ENCODE measurements at regions not wholly inside any gene's neighbourhood (a gene's known extent, or its start where the extent isn't known, plus 50 kb on each side); places are given as distances from the start of the nearest gene placed in this dataset.

DNA sequence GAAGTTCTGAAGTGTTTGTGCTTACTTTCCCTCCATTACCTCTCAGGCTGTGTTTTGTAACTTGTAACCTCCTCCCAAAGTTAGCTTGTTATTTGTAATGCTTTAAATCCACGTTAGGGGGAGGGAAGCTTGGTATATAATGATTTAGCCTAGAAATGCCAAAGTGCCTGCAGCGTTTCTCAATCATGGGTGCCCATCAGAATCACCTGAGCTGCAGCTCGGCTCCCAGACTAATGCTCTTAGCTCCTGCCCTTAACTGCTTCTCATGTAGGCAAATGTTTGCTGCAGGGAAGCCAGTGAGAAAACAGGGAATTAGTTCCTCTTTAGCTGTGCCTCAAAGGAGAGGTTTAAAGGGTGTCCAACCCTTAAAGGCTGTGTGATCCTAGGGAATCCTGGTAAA lies 219.2 kb upstream of the NAALADL2 start:
- Histone ChIP-seq H3K9me3 (ENCODE audit: insufficient read depth, low read length) (no peaks in the 10 kb centered on the region), H3K9ac (ENCODE audit: insufficient read length, low read depth) (no peak overlapping the region), H3K27me3 (ENCODE audit: insufficient read depth, insufficient read length) (no peaks in the 10 kb centered on the region), H3K36me3 (ENCODE audit: insufficient read depth, insufficient read length, low read length) (no peaks in the 10 kb centered on the region), H3K4me3 (ENCODE audit: insufficient read length, low read depth) (no peak overlapping the region), H3K4me1 (ENCODE audit: insufficient read depth, insufficient read length) (no peaks in the 10 kb centered on the region)
- TF ChIP-seq ZNF274 (IDR thresholded peaks at IDR 0.05; ENCODE audit: low read depth, low read length) (no peak), YY1 (IDR thresholded peaks at IDR 0.05; ENCODE audit: insufficient read depth, insufficient read length) (no peak), SUZ12 (IDR thresholded peaks at IDR 0.05; ENCODE audit: extremely low read depth, insufficient read depth, insufficient read length) (no peak)
- DNase-seq (ENCODE audit: low read depth, low spot score), result no peak

DNA sequence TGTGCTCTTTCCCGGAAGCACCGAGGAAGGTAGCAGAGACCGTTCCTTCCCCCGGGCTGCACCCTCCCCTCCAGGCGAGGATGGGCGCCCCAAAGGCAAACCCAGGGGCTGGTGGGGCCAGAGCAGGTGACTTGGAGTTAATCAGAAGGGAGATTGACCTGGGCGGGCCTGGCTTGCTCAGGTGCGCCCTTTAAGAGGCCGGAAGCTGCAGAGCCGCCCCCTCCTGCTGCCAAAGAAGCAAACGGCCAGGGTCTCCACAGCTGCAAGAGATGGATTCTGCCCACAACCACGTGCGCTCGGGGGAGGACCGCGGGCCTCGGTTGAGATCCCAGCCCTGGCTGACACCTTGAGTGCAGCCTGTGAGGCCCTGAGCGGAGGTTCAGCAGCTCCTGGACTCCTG lies 218.2 kb upstream of the NAALADL2 start:
- no peak overlapping the region for H3K4me3 ChIP-seq (ENCODE audit: insufficient read length, low read depth)
- TF ChIP-seq YY1 (IDR thresholded peaks at IDR 0.05; ENCODE audit: insufficient read depth, insufficient read length) (no peak), SUZ12 (IDR thresholded peaks at IDR 0.05; ENCODE audit: extremely low read depth, insufficient read depth, insufficient read length) (no peak), ZNF274 (IDR thresholded peaks at IDR 0.05; ENCODE audit: low read depth, low read length) (no peak)
- H3K9me3 ChIP-seq (ENCODE audit: insufficient read depth, low read length), result no peaks in the 10 kb centered on the region
- H3K27me3 ChIP-seq (ENCODE audit: insufficient read depth, insufficient read length), result no peaks in the 10 kb centered on the region
- no peaks in the 10 kb centered on the region for H3K36me3 ChIP-seq (ENCODE audit: insufficient read depth, insufficient read length, low read length)
- no peaks in the 10 kb centered on the region for H3K4me1 ChIP-seq (ENCODE audit: insufficient read depth, insufficient read length)
- DNase-seq (ENCODE audit: low read depth, low spot score), result no peak
- no peak overlapping the region for H3K9ac ChIP-seq (ENCODE audit: insufficient read length, low read depth)

DNA sequence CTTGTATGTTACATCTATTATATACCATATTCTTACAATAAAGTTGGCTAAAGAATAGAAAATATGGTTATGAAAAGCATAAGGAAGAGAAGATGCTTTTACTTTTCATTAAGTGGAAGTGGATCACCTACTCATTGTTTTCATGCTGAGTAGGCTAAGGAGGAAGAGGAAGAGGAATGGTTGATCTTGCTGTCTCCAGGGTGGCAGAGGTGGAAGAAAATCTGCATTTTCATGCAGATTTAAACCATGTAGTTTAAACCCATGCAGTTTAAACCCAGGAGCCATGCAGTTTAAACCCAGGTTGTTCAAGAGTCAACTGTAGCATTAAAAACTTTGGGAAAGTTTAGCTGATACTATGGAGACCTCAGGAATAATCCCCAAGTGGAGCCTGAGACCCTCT lies 214.8 kb upstream of the NAALADL2 start:
- Histone ChIP-seq H3K27me3 (ENCODE audit: insufficient read depth, insufficient read length) (no peaks in the 10 kb centered on the region), H3K9me3 (ENCODE audit: insufficient read depth, low read length) (no peaks in the 10 kb centered on the region), H3K36me3 (ENCODE audit: insufficient read depth, insufficient read length, low read length) (no peaks in the 10 kb centered on the region), H3K9ac (ENCODE audit: insufficient read length, low read depth) (no peak overlapping the region), H3K4me1 (ENCODE audit: insufficient read depth, insufficient read length) (no peaks in the 10 kb centered on the region), H3K4me3 (ENCODE audit: insufficient read length, low read depth) (no peak overlapping the region)
- no peak for DNase-seq (ENCODE audit: low read depth, low spot score)
- no peak for TF ChIP-seq SUZ12 (IDR thresholded peaks at IDR 0.05; ENCODE audit: extremely low read depth, insufficient read depth, insufficient read length)
- no peak for TF ChIP-seq ZNF274 (IDR thresholded peaks at IDR 0.05; ENCODE audit: low read depth, low read length)
- no peak for TF ChIP-seq YY1 (IDR thresholded peaks at IDR 0.05; ENCODE audit: insufficient read depth, insufficient read length)

DNA sequence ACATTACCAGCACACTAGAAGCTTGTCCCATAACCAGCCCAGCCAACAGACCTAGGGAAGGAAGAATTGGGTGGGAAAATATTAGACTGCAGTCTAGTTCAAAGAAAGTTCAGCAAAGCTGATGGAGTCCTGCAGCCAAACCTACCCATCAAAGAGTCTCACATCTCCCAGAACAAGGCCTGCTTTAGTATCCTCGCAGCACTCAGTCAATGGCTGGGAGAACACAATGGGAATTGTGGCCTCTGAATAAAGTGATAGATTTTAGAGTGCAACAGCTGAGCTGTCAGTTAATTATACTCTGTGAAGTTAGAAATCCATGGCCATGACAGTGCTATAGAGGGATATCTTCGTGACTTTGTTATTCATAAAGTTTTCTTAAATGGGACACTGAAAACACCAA lies 207.2 kb upstream of the NAALADL2 start:
- Histone ChIP-seq H3K36me3 (ENCODE audit: insufficient read depth, insufficient read length, low read length) (no peaks in the 10 kb centered on the region), H3K27me3 (ENCODE audit: insufficient read depth, insufficient read length) (no peaks in the 10 kb centered on the region), H3K9ac (ENCODE audit: insufficient read length, low read depth) (no peak overlapping the region), H3K4me1 (ENCODE audit: insufficient read depth, insufficient read length) (no peaks in the 10 kb centered on the region), H3K4me3 (ENCODE audit: insufficient read length, low read depth) (no peak overlapping the region), H3K9me3 (ENCODE audit: insufficient read depth, low read length) (no peaks in the 10 kb centered on the region)
- no peak for DNase-seq (ENCODE audit: low read depth, low spot score)
- TF ChIP-seq YY1 (IDR thresholded peaks at IDR 0.05; ENCODE audit: insufficient read depth, insufficient read length), result no peak
- no peak for TF ChIP-seq SUZ12 (IDR thresholded peaks at IDR 0.05; ENCODE audit: extremely low read depth, insufficient read depth, insufficient read length)
- TF ChIP-seq ZNF274 (IDR thresholded peaks at IDR 0.05; ENCODE audit: low read depth, low read length), result no peak

DNA sequence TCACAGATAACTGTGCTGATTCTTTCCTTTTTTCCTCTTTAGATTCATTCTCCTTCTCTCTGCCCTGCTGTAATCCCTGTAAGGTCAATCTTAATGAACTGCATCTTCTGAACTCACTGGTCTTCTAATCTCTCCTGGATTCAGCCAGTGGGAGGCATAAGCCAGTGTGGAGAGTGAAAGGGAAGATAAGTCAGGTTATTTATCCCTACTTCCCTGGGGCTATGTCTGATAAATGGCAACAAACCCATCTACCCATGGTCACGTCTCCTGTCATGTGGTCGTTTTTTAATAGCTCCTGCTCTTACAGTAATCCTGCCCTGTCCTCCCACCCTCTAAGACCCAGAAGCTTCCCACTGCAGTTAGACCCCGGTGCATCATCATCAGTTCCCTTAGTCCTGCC lies 199.6 kb upstream of the NAALADL2 start:
- no peaks in the 10 kb centered on the region for H3K9me3 ChIP-seq (ENCODE audit: insufficient read depth, low read length)
- H3K4me3 ChIP-seq (ENCODE audit: insufficient read length, low read depth), result no peak overlapping the region
- TF ChIP-seq SUZ12 (IDR thresholded peaks at IDR 0.05; ENCODE audit: extremely low read depth, insufficient read depth, insufficient read length), result no peak
- TF ChIP-seq YY1 (IDR thresholded peaks at IDR 0.05; ENCODE audit: insufficient read depth, insufficient read length), result no peak
- TF ChIP-seq ZNF274 (IDR thresholded peaks at IDR 0.05; ENCODE audit: low read depth, low read length), result no peak
- H3K9ac ChIP-seq (ENCODE audit: insufficient read length, low read depth), result no peak overlapping the region
- H3K36me3 ChIP-seq (ENCODE audit: insufficient read depth, insufficient read length, low read length), result no peaks in the 10 kb centered on the region
- H3K27me3 ChIP-seq (ENCODE audit: insufficient read depth, insufficient read length), result no peaks in the 10 kb centered on the region
- no peak for DNase-seq (ENCODE audit: low read depth, low spot score)
- no peaks in the 10 kb centered on the region for H3K4me1 ChIP-seq (ENCODE audit: insufficient read depth, insufficient read length)

DNA sequence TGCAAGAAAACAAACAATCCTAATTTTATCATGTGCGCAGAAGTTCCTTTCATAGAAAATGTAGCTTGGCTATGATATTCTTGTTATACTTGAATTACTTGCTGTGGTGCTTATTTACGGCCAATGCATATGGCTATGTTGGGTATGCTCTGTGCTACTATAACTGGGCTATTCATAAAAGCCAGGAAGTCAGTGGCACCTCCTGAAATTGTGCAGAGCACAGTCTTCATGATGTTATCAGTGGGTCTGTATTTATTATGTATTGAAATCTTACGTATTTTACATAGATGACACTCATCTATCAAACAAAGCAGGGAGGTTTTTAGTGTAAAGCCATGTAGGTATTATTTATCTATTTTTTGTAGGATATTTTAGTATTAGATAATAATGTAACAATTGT lies 196.5 kb upstream of the NAALADL2 start:
- TF ChIP-seq ZNF274 (IDR thresholded peaks at IDR 0.05; ENCODE audit: low read depth, low read length) (no peak), YY1 (IDR thresholded peaks at IDR 0.05; ENCODE audit: insufficient read depth, insufficient read length) (no peak), SUZ12 (IDR thresholded peaks at IDR 0.05; ENCODE audit: extremely low read depth, insufficient read depth, insufficient read length) (no peak)
- Histone ChIP-seq H3K36me3 (ENCODE audit: insufficient read depth, insufficient read length, low read length) (no peaks in the 10 kb centered on the region), H3K4me1 (ENCODE audit: insufficient read depth, insufficient read length) (no peaks in the 10 kb centered on the region), H3K27me3 (ENCODE audit: insufficient read depth, insufficient read length) (no peaks in the 10 kb centered on the region), H3K9me3 (ENCODE audit: insufficient read depth, low read length) (no peaks in the 10 kb centered on the region), H3K4me3 (ENCODE audit: insufficient read length, low read depth) (no peak overlapping the region), H3K9ac (ENCODE audit: insufficient read length, low read depth) (no peak overlapping the region)
- no peak for DNase-seq (ENCODE audit: low read depth, low spot score)

DNA sequence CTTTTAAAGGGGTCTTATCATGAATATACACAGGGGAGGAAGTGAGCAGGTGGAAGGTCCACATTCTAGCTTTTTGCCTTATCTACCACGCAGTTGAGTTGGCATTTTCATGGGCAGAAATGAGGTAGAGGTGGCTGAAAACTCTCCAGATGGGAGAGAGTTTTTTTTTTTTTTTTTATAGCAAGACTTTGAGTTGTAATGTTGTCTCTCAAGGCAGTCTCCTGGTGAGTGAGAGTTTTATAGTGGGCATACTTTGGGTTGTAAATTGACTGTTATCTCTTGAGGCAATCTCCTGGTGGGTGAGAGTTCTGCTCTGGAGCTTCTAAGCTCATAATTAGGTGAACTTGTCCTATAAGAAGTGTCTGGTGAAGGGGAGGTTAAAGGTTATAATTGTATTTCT lies 191.7 kb upstream of the NAALADL2 start:
- no peak for TF ChIP-seq SUZ12 (IDR thresholded peaks at IDR 0.05; ENCODE audit: extremely low read depth, insufficient read depth, insufficient read length)
- TF ChIP-seq YY1 (IDR thresholded peaks at IDR 0.05; ENCODE audit: insufficient read depth, insufficient read length), result no peak
- no peak for TF ChIP-seq ZNF274 (IDR thresholded peaks at IDR 0.05; ENCODE audit: low read depth, low read length)
- DNase-seq (ENCODE audit: low read depth, low spot score), result no peak
- H3K9me3 ChIP-seq (ENCODE audit: insufficient read depth, low read length), result no peaks in the 10 kb centered on the region

DNA sequence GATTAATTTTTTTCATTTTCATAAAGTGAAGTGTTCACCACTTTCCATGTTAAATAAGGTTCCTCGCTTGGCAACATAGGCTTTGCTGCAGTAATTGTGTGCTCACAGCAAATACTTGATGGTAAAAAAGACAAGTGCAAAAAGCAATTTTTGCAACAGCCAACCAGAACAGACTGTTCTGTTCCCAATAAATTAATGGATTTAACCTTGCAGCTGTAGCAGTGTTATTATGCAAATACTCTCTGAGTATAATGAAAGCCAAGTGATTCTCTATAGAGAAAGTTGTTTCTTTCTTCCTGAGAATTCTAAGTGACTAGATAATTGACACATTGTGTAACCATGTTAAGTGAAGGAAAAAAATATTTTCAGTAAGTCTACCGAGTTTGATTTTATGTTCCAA lies 183.7 kb upstream of the NAALADL2 start:
- H3K4me1 ChIP-seq (ENCODE audit: insufficient read depth, insufficient read length), result no peaks in the 10 kb centered on the region
- no peaks in the 10 kb centered on the region for H3K9me3 ChIP-seq (ENCODE audit: insufficient read depth, low read length)
- no peak overlapping the region for H3K9ac ChIP-seq (ENCODE audit: insufficient read length, low read depth)
- no peaks in the 10 kb centered on the region for H3K36me3 ChIP-seq (ENCODE audit: insufficient read depth, insufficient read length, low read length)
- H3K4me3 ChIP-seq (ENCODE audit: insufficient read length, low read depth), result no peak overlapping the region
- H3K27me3 ChIP-seq (ENCODE audit: insufficient read depth, insufficient read length), result no peaks in the 10 kb centered on the region
- DNase-seq (ENCODE audit: low read depth, low spot score), result no peak
- no peak for TF ChIP-seq YY1 (IDR thresholded peaks at IDR 0.05; ENCODE audit: insufficient read depth, insufficient read length)
- no peak for TF ChIP-seq SUZ12 (IDR thresholded peaks at IDR 0.05; ENCODE audit: extremely low read depth, insufficient read depth, insufficient read length)
- TF ChIP-seq ZNF274 (IDR thresholded peaks at IDR 0.05; ENCODE audit: low read depth, low read length), result no peak

More for the DNA sequence above, 191.7 kb upstream of the NAALADL2 start:
- Histone ChIP-seq H3K36me3 (ENCODE audit: insufficient read depth, insufficient read length, low read length) (no peaks in the 10 kb centered on the region), H3K9ac (ENCODE audit: insufficient read length, low read depth) (no peak overlapping the region), H3K27me3 (ENCODE audit: insufficient read depth, insufficient read length) (no peaks in the 10 kb centered on the region), H3K4me1 (ENCODE audit: insufficient read depth, insufficient read length) (no peaks in the 10 kb centered on the region), H3K4me3 (ENCODE audit: insufficient read length, low read depth) (no peak overlapping the region)

Data from NT2/D1 (cell line).